Stimulated activated CD4-positive, alpha-beta T cell treated with anti-CD3 and anti-CD28 coated beads, TNF-alpha, amount 100 ng/mL, for 48 hours (primary cell): ENCODE measurements at regions not wholly inside any gene's neighbourhood (a gene's known extent, or its start where the extent isn't known, plus 50 kb on each side); places are given as distances from the start of the nearest gene placed in this dataset.
"Not testable (repeated sequence)": the region's sequence is repeated elsewhere in the genome, so short reads cannot be mapped to it uniquely, and the experiment has no call there.

Source experiments
- DNase-seq, 3 donors: peaks; one replicate each; pipeline ENCODE4 v3.0.0-alpha.2; 2020; ENCODE audit warnings: low read depth in 3 of 3

DNA sequence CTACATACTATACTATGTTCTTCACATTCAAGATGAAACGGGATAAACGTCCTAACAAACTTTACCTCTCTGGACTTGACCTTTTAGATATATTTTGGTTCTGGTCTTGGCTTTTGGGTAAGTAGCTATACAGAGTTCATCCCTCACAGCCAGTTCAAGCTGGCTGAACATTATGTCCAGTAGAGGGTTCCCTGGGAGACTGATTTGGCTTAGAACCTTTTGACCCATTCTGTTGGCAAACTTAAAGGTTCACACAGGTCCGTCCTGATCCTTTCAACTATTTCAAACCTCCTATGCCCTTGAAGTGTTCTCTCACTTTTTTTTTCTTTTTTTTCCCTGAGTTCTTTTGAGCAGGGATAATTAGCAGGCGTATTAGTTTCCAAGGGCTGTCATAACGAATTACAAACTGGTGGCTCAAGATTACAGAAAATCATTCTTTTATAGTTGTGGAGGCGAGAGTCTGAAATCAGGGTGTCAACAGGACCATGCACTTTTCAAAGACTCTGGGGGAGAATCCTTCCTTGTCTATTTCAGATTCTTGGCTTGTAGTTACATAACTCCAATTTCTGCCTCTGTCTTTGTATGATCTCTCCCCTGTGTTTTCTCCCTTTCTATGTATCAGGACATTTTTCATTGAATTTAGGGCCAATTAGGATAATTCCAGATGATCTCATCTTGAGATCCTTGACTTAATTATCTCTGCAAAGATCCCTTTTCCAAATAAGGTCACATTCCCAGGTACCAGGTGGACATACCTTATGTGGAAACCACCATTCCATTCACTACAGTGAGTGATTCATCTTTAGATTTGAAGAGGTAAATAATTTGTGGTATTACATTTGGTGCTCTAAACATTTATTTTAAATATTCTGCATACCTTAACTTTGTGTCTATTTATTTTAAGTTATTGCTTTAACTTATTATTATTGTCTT is 257.4 kb upstream of the USP25 start:
- DNase-seq = no peak

DNA sequence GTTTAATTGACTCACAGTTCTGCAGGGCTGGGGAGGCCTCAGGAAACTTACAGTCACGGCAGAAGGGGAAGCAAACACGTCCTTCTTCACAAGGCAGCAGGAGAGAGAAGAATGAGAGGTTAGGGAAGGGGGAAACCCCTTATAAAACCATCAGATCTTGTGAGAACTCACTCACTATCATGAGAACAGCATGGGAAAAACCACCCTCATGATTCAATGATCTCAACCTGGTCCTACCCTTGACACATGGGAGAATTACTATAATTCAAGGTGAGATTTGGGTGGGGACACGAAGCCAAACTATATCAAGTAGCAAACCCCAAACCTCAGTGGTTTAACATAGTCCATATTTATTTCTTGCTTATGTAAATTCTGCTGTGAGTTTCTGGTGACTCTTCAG is 252.0 kb upstream of the USP25 start:
- not testable (repeated sequence) for DNase-seq

GRCh38 chr21:15480160-15480559 is 249.6 kb upstream of the USP25 start:
- no peak for DNase-seq

DNA sequence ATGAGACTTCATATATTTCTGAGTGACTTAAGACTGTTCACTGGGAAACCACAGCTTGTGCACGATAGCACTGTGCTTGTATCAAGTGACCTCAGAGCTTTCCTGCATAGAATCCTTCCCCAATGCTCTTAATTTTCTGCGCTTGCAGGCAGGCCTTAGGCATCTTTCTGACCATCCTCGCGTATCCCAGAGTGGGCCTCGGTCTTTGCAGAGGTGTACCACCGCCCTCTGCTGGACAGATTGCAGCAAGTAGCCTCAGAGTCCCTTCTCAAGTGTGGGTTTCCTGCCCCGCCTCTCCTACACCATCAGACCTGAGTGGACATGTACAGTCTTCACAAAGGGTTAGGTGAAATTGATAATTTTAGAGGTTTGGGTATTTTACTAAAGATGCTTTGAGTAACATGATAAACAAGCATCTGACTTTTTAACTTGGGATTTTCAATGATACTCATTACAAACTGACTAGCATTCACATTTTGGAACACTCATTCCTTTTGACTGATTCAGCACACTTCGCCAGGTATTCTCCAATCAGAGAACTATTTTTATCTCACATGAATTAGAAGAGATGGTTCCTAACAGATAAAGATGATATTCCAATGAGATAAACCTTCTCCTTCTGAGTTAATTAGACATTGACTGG is 246.5 kb upstream of the USP25 start:
- DNase-seq = peak; percentile 60 to 69 (median 62)

- no peak for DNase-seq
These were observed 243.2 kb upstream of the USP25 start for GRCh38 chr21:15486460-15487195.

GRCh38 chr21:15487196-15487550 is 242.6 kb upstream of the USP25 start:
- no peak for DNase-seq

DNA sequence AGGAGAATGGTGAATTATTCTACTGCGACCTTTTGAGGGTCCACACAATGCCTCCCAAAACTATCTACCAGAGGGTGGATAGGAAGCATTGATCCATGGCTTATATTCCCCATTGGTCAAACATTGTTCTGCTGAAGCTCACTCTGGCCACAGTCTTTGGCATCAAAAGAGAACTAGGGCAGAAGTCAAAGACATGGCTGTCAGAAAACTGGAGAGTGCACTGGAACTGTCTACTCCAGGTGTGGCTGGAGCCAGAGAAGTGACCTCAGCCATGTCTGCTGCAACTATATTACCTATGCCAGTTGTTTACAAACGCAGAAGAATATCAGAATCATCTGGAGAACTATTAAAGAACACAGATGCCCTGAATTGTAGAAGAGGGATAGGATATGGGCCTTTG is 238.7 kb upstream of the USP25 start:
- no peak for DNase-seq

- no peak for DNase-seq
These were observed 236.1 kb upstream of the USP25 start for GRCh38 chr21:15493646-15494045.

- DNase-seq = no peak
These were observed 235.3 kb upstream of the USP25 start for GRCh38 chr21:15494481-15494880.

DNA sequence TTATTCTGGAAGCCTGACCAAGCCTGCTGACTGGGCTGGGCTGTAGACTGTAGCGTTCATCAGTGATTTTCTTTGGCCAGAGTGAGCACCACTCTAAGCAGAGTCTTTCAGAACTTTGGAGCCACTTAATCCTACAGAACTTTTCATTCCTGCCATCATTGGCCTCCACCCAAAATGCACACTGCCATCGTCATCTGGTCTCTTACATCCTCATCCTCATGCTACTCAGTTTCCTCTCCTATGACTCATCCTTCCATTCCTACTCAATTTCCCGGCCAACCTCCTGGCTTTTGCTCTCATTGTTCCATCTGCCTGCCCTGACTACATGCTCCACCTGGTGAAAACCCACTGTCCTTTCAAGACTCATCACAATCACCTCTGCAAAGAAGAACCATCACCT is 233.8 kb upstream of the USP25 start:
- DNase-seq = no peak

DNA sequence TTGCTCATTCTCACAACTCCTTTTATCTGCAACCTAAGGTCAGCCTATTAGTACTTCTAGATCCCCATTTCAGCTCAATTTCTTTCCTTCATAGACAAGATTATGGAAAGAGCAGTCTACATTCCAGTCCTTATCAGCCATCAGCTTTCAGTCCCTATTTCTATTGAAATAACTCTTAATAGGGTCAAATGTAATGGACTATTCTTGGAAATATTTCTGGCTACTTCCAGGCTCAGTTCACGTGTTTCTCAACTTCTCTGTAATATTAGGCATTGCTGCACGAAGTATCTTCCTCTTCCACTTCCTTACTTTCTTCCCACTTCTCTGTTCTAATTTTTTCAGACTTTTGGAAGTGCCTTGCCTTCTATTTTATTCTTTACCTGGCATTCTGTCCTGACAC is 232.9 kb upstream of the USP25 start:
- DNase-seq = no peak

DNA sequence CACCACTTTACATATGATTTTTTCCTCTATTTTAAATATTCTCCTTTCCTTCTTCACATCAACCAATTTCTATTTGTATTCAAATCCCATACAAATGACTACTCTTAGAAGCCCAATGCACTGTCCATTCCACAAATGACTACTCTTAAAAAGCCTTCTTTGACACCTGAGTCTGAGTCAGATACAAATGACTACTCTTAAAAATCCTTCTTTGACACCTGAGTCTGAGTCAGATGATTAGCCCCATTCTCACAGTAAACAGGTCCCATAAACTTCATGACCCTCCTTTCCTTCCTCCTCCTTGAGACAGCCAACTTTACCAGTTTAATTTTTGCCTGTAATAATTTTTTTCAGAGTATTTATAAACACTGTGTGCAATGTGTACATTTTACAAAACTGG is 231.3 kb upstream of the USP25 start:
- no peak for DNase-seq

DNA sequence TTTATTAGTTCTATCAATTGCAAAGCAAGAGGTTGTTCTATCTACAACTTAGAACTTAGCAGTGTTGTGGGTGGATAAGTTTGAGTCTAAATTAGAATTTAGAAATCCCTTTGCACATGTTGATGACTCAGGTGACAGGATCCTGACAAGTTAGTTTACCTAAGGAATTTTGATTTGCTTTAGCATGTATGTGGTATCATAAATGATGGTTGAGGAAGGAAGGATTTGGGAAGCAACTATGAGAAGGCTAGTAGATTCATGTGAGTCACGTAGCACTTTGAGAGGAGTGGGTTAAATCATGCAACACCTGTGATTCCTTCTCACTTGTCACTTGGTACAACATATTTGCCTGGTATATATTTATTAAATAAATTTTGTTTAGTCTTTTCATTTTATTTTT is 223.7 kb upstream of the USP25 start:
- DNase-seq = no peak

DNA sequence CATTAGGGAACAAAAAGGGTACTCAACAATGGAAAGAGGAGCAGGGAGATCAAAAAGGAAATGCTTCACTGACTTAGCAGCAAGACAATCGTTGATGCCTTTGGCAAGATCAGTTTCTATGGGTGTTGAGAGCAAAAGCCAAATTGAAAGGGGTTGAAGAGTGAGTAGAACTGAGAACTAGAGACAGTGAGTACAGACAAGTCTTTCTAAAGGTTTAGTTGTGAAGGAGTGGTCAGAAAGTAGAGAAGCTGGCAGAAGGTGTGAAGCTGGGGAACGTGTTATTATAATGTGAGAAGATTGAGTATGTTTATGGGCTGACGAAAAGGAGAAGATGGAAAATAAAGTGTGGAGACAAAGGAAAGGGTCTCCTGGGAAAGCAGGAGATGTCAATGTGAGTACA is 221.2 kb upstream of the USP25 start:
- no peak for DNase-seq

- DNase-seq = peak in 2 of 3 donors; percentile 13 to 19
These were observed 215.5 kb upstream of the USP25 start for GRCh38 chr21:15514073-15514946.

DNA sequence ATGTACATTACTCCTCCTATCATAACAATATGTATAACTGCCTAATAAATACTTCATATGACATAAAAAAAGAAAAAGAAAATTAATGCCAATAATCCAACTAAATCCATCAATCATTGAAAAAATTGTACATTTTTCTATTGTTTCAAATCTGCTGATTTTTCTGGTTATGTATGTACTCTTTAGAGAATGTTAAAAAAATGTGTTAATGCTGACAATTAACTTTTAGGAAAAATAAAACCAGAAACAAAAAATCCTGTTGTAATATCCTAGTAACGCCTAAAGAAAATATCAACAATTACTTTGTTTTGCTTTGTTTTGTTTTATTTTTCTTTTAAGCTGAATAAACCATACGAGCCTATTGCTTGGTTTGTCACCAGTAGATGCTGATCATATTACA is 213.9 kb upstream of the USP25 start:
- no peak for DNase-seq

GRCh38 chr21:15517394-15517793 is 212.4 kb upstream of the USP25 start:
- DNase-seq = no peak

DNA sequence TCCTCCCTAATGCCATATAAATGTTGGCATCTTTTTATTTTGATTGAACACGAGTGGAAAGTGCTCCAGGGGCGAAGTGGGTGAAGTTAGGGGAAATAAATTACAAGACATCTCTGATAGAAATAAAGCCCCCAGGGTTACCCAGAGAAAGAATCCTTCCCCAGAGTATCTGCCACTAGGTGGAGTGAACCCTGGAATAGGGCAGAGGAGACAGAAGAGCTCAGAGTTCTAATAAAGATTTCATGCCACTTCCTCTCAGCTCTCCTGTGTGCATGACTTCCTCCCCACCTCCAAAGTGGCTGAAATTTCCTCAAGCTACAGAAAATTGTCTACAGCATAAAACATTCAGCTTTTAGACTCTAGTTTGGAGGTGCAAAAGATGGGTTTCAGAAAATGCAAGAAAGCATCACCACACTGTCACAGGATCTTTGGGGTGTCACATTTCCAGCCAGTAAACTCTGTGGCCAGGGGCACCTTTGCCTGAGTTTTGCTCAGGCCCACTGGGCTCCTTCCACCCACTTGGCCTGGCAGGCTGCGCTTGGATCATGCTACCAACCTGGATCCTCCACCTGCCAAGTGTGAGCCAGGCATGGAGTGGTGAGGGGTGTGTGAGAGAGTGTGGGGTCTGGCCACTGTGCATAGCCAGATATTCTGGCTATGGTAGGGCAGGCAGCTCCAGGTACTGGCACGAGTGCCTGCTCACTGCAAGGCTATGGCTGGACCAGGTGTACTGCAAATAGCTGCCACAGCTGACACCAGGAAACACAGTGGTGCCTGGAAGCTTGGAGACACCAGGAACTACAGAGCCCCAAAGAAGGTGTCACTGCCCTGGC is 208.8 kb upstream of the USP25 start:
- DNase-seq = no peak

DNA sequence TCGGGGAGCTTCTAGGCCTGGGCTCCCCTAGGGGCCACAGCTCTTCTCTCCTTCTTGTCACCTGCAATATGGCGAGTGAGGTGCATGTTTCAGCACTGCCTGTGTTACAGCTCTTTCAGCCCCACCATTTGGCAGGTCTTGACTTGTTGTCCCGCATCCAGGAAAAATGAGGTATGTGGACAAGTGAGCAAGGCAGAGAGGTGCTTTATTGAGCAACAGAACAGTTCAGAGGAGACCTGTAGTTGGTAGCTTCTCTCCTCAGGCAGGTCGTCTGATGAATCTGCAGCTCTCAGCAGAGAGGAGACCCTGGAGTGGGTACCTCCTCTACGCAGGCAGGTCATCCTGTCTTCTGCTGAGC is 208.2 kb upstream of the USP25 start:
- DNase-seq = no peak

DNA sequence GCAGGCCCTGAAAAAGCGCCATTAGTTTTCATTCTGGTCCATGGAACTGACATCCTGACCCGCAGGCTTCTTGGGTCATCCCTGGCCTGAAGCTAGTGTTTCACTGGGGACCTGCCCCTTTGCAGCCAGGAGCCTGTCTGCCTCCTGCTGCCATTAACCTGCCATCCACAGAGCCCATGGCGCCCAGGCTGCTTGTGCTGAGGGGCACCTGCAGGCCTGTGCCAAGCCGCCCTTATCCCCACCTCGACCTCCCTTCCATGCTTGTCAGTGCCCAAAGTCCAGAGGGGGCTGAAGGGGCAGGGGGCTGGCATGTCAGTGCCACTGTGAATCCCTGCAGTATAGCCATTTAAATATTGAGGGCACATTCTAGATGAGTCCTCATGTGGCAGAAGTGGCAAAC is 207.6 kb upstream of the USP25 start:
- DNase-seq = no peak

- DNase-seq = no peak
These were observed 204.9 kb upstream of the USP25 start for GRCh38 chr21:15524855-15525254.
